HFFc6 (cell line): ENCODE measurements at regions not wholly inside any gene's neighbourhood (a gene's known extent, or its start where the extent isn't known, plus 50 kb on each side); places are given as distances from the start of the nearest gene placed in this dataset.

Experiments
- DNase-seq: peaks from one replicate; pipeline ENCODE4 v3.0.0-alpha.2; 2018
- H3K27ac Mint-ChIP-seq: 2 replicates; pipeline ENCODE4 v1.8.0; 2020; ENCODE audit warnings: mild to moderate bottlenecking, mixed read lengths
- H3K27me3 Mint-ChIP-seq: 2 replicates; pipeline ENCODE4 v1.8.0; 2021; ENCODE audit warnings: mild to moderate bottlenecking, moderate library complexity, mixed read lengths; ENCODE audit not compliant: insufficient read depth
- H3K36me3 Mint-ChIP-seq: 2 replicates; pipeline ENCODE4 v1.8.0; 2021; ENCODE audit warnings: low read depth, mixed read lengths
- H3K4me1 Mint-ChIP-seq: 2 replicates; pipeline ENCODE4 v1.8.0; 2020; ENCODE audit warnings: low read depth, mixed read lengths
- H3K4me3 Mint-ChIP-seq: 2 replicates; pipeline ENCODE4 v1.8.0; 2020; ENCODE audit warnings: mild to moderate bottlenecking, moderate library complexity, mixed read lengths
- H3K9me3 Mint-ChIP-seq: 2 replicates; pipeline ENCODE4 v1.8.0; 2020; ENCODE audit warnings: mild to moderate bottlenecking, mixed read lengths
- CTCF ChIP-seq: fragments of 200-600 bp; sonication (generic); IDR thresholded peaks from 2 replicates; pipeline ENCODE4 v1.5.0; 2021; ENCODE audit warnings: antibody characterized with exemption, mild to moderate bottlenecking

- H3K9me3 Mint-ChIP-seq: no peaks in the 10 kb centered on the region
- no peak for TF ChIP-seq CTCF
- no peak overlapping the region for H3K4me3 Mint-ChIP-seq
- peaks cover 41% of the 10 kb centered on the region for H3K4me1 Mint-ChIP-seq
- no peak for DNase-seq
- H3K36me3 Mint-ChIP-seq: no peaks in the 10 kb centered on the region
- H3K27me3 Mint-ChIP-seq: peaks cover 11% of the 10 kb centered on the region
- no peak overlapping the region for H3K27ac Mint-ChIP-seq
Measured at GRCh38 chr22:27205492-27206373, 548.3 kb downstream of the MIAT start.

DNA sequence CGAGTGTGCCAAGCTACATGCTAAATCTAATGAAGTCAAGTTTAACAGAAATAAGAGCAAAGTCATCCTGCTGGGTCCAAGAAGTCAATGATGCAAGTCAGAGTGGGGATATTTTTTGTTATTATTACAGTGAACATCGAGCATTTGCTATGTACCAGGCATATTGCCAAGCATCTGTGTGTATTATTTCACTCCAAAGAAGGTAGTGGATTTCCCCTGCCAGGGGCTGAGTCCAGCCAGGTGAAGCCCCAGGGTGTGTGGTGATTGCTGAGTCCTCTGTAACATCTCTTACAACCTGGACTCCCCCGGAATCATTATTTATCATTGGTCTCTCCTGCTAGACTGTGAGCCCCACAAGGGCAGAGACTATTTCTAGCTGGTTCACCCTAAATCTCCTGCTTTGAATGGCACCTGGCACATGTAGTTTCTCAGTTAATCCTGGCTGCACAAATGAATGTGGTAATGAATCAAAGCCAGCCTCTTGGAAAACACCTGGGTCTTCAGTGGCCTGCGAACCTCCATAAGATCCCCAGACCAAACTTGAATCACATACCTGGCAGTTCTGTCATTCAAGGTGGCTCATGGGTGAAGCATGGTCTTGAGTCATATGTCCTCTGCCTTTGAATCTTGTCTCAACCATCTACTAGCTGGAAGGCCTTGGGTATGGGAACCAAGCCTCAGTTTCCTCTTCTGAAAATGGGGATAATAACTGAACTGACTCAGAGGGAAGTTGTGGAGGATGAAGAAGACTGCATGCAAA is 549.2 kb downstream of the MIAT start:
- no peak for DNase-seq
- H3K4me1 Mint-ChIP-seq: peaks cover 41% of the 10 kb centered on the region
- peaks cover 16% of the 10 kb centered on the region for H3K27me3 Mint-ChIP-seq
- H3K4me3 Mint-ChIP-seq: no peak overlapping the region
- no peaks in the 10 kb centered on the region for H3K36me3 Mint-ChIP-seq
- no peak overlapping the region for H3K27ac Mint-ChIP-seq
- no peak for TF ChIP-seq CTCF
- no peaks in the 10 kb centered on the region for H3K9me3 Mint-ChIP-seq

DNA sequence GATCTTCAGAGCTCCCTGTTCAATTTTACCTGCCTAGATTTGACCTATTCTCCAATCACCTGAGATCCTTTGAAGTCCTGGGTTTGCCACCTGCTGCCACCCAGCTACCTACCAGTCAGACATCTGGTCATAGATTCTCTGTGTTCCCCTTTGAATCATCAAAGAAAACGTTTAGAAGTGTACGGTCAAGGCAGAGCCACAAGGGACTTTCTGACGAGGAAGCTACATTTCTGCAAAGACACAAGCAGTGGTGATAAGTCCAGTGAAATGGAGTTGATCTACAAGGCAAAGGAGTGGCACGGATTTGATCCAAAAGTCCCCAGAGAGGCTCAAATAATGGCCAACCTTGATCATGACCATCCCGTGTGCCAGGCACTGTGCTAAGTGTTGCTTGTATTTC is 549.9 kb downstream of the MIAT start:
- Mint-ChIP-seq H3K36me3 (no peaks in the 10 kb centered on the region), H3K4me3 (no peak overlapping the region), H3K27me3 (peaks cover 16% of the 10 kb centered on the region), H3K27ac (no peak overlapping the region), H3K9me3 (no peaks in the 10 kb centered on the region), H3K4me1 (peaks cover 41% of the 10 kb centered on the region)
- no peak for TF ChIP-seq CTCF
- no peak for DNase-seq

- Mint-ChIP-seq H3K9me3 (no peaks in the 10 kb centered on the region), H3K27ac (no peak overlapping the region), H3K4me1 (peaks cover 41% of the 10 kb centered on the region), H3K36me3 (no peaks in the 10 kb centered on the region), H3K4me3 (no peak overlapping the region), H3K27me3 (peaks cover 16% of the 10 kb centered on the region)
- no peak for TF ChIP-seq CTCF
- DNase-seq: no peak
Measured at GRCh38 chr22:27207907-27208306, 550.5 kb downstream of the MIAT start.

DNA sequence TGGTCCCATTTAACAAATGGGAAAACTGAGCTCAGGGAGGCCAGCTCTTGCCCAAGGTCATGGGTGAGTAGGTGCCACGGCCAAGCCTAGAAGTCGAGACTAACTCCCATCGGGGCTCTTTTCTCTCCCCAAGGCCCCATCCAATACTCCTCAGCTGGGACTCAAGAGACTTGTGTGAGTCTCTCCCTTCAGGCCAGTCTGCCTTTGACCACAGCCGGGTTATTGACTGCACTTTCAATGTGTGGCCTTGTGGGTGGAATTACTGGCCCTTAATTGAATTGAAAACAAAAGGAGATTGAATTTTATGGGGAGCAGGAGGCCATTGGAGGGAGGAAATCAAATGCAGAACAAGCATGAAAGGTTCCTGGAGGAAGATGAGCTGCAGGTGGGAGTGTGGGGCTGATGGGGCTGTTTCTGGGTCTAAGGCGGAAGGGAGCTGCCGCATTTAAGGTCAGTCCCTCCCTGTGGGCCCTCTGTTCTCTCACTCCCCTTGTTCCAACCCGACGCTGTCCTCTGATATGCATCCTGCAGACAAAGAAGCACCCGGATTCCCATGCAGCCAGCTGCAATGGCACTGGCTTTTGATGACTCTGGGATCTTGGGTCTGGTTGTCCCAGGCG is 552.8 kb downstream of the MIAT start:
- no peaks in the 10 kb centered on the region for H3K9me3 Mint-ChIP-seq
- peaks cover 31% of the 10 kb centered on the region for H3K4me1 Mint-ChIP-seq
- TF ChIP-seq CTCF: no peak
- peaks cover 14% of the 10 kb centered on the region for H3K27me3 Mint-ChIP-seq
- H3K36me3 Mint-ChIP-seq: no peaks in the 10 kb centered on the region
- H3K27ac Mint-ChIP-seq: no peak overlapping the region
- no peak overlapping the region for H3K4me3 Mint-ChIP-seq
- no peak for DNase-seq
